K562 (cell line): ENCODE measurements at regions not wholly inside any gene's neighbourhood (a gene's known extent, or its start where the extent isn't known, plus 50 kb on each side); places are given as distances from the start of the nearest gene placed in this dataset.

Source experiments
- ATAC-seq: fragments of 200-7000 bp; cut with Tn5 transposase; 3 replicates; pipeline ENCODE4 v1.9.1; 2020; ENCODE audit warnings: moderate library complexity
- BruUV-seq: library from RNA; stranded (reverse); fragments of 400-500 nt; replicated peaks from 2 replicates; lab custom pipeline; 2021; lab: Mats Ljungman, UMichigan
- CTCF ChIA-PET: fragments of 300-600 bp; formaldehyde crosslinking; extraction: SDS; loops from one replicate; lab custom pipeline; 2021; ENCODE audit warnings: low intra/inter-chr PET ratio; lab: Yijun Ruan, JAX
- POLR2A ChIA-PET: fragments of 300-600, 350-650 bp; sonication (Branson Sonifier 250); formaldehyde crosslinking; extraction: SDS; loops from one replicate; lab custom pipeline; 2021; ENCODE audit warnings: antibody characterized with exemption, inconsistent platforms; lab: Yijun Ruan, JAX
- DNase-seq, 4 experiments: peaks; one replicate each; pipeline versions ENCODE4 v3.0.0 to v3.0.0-alpha.2; 2011 to 2018; ENCODE audit warnings: low spot score in 3 of 4, mixed read lengths in 3 of 4; ENCODE audit errors: extremely low read depth in 1 of 4
- FAIRE-seq: peaks from 2 replicates; lab custom pipeline; 2011; peaks lifted over from hg19 to GRCh38; lab: Jason Lieb, UNC
- H2AFZ ChIP-seq: 2 replicates; pipeline ENCODE4 v1.6.0; 2011; ENCODE audit warnings: low read depth, low read length, control low read depth, inconsistent platforms
- H3K27ac ChIP-seq: fragments of 200-600 bp; 3 replicates; pipeline ENCODE4 v1.8.0; 2011; ENCODE audit warnings: low read depth, mild to moderate bottlenecking, control low read depth, inconsistent platforms, low read length, moderate library complexity, mixed read lengths; ENCODE audit errors: extremely low read depth
- H3K27me3 ChIP-seq, 2 experiments: fragments of 300-600 bp in 1 of 2; 2 replicates in 1 of 2; 3 replicates in 1 of 2; pipeline versions ENCODE4 v1.6.0 to v1.8.0; 2011; ENCODE audit warnings: inconsistent platforms in 2 of 2, low read length in 2 of 2, mild to moderate bottlenecking in 1 of 2, mixed read lengths in 1 of 2, moderate library complexity in 1 of 2; ENCODE audit not compliant: control insufficient read depth in 2 of 2, insufficient read depth in 2 of 2
- H3K36me3 ChIP-seq: fragments of 300-600 bp; 3 replicates; pipeline ENCODE4 v1.8.0; 2011; ENCODE audit warnings: mild to moderate bottlenecking, low read length, inconsistent platforms; ENCODE audit not compliant: control insufficient read depth, insufficient read depth
- H3K4me1 ChIP-seq, 2 experiments: fragments of 200-600 bp in 1 of 2; replicated peaks in 1 of 2; 2 replicates in 1 of 2; 3 replicates in 1 of 2; pipeline versions ENCODE4 v1.5.1 to v1.8.0; 2011; ENCODE audit warnings: inconsistent platforms in 2 of 2, low read length in 2 of 2, mild to moderate bottlenecking in 1 of 2, mixed read lengths in 1 of 2, moderate library complexity in 1 of 2; ENCODE audit not compliant: control insufficient read depth in 2 of 2, insufficient read depth in 2 of 2
- H3K4me2 ChIP-seq: 2 replicates; pipeline ENCODE4 v1.6.1; 2011; ENCODE audit warnings: low read length, control low read depth, inconsistent platforms, mixed read lengths; ENCODE audit not compliant: insufficient read depth
- H3K4me3 ChIP-seq: fragments of 200-600 bp; sonication (generic), shearing (Covaris generic); 2 replicates; pipeline ENCODE4 v1.5.1; 2016; ENCODE audit warnings: control low read depth, inconsistent platforms
- H3K79me2 ChIP-seq: fragments of 200-600 bp; 3 replicates; pipeline ENCODE4 v1.8.0; 2011; ENCODE audit warnings: low read length, inconsistent platforms; ENCODE audit not compliant: control insufficient read depth, insufficient read depth
- H3K9ac ChIP-seq, 2 experiments: 2 replicates each; pipeline versions ENCODE4 v1.6.0 to v1.6.1; 2011; ENCODE audit warnings: low read depth in 2 of 2, low read length in 2 of 2, control low read depth in 1 of 2, inconsistent platforms in 1 of 2, mild to moderate bottlenecking in 1 of 2, mixed read lengths in 1 of 2; ENCODE audit not compliant: insufficient read depth in 1 of 2
- H3K9me1 ChIP-seq: one replicate; pipeline ENCODE4 v1.6.0; 2011; ENCODE audit warnings: inconsistent platforms, mild to moderate bottlenecking, low read length, moderate library complexity; ENCODE audit not compliant: control insufficient read depth, insufficient read depth
- H3K9me3 ChIP-seq: replicated peaks from 2 replicates; pipeline ENCODE4 v1.5.1; 2011; ENCODE audit warnings: low read depth, low read length, inconsistent platforms; ENCODE audit not compliant: control insufficient read depth, insufficient read depth
- H4K20me1 ChIP-seq: replicated peaks from 2 replicates; pipeline ENCODE4 v1.6.1; 2011; ENCODE audit warnings: low read length, inconsistent platforms, mixed read lengths; ENCODE audit not compliant: control insufficient read depth, insufficient read depth
- HDAC6 ChIP-seq: IDR thresholded peaks from 2 replicates; pipeline ENCODE4 v1.6.1; 2012; ENCODE audit warnings: low read depth, mild to moderate bottlenecking, control low read depth, inconsistent platforms, low read length, moderate library complexity
- HNRNPK ChIP-seq: fragments of 200-400 bp; formaldehyde crosslinking; IDR thresholded peaks from one replicate; pipeline ENCODE4 v1.6.1; 2018; ENCODE audit warnings: mild to moderate bottlenecking, low read depth, low read length; ENCODE audit not compliant: poor library complexity, severe bottlenecking
- KAT2B ChIP-seq: IDR thresholded peaks from one replicate; pipeline ENCODE4 v1.6.1; 2012; ENCODE audit warnings: low read depth, mild to moderate bottlenecking, control low read depth, inconsistent platforms, low read length, moderate library complexity
- KDM5B ChIP-seq: fragments of 200-600 bp; sonication (generic); IDR thresholded peaks from 2 replicates; pipeline ENCODE4 v1.6.1; 2012; ENCODE audit warnings: low read depth, mild to moderate bottlenecking, moderate library complexity, low read length, control low read depth, inconsistent platforms; ENCODE audit not compliant: insufficient replicate concordance
- LARP7 ChIP-seq: fragments of 450-650 bp; IDR thresholded peaks from 2 replicates; pipeline ENCODE4 v1.6.1; 2016
- POLR2H ChIP-seq: IDR thresholded peaks from 2 replicates; pipeline ENCODE4 v1.6.1; 2016; ENCODE audit warnings: missing genetic modification characterization, low read depth, mild to moderate bottlenecking, control low read depth, missing compliant biosample characterization, moderate library complexity
- ZNF76 ChIP-seq: fragments of 250-450 bp; sonication (Bioruptor Pico); IDR thresholded peaks from 2 replicates; pipeline ENCODE4 v1.4.0; 2020; ENCODE audit warnings: mild to moderate bottlenecking, moderate library complexity, borderline replicate concordance
- ZNF77 ChIP-seq: fragments of 250-450 bp; sonication (Bioruptor Pico); IDR thresholded peaks from 2 replicates; pipeline ENCODE4 v1.5.0; 2020
- WGBS: fragments of 100-300 bp; shearing (Covaris generic); methylation state at CpG from one replicate; pipeline ENCODE4 v1.1.6; 2016; ENCODE audit warnings: low coverage, mixed read lengths; ENCODE audit not compliant: insufficient coverage; ENCODE audit errors: missing lambda C conversion rate; 5-methylcytosine and 5-hydroxymethylcytosine counted together
- in situ Hi-C: fragments of 300-500 bp; cut with MboI; formaldehyde crosslinking; loops from 4 replicates; pipeline ENCODE4 v1.15.0; 2018; ENCODE audit warnings: inconsistent platforms, mixed read lengths
- intact Hi-C: fragments of 100-400 bp; cut with micrococcal nuclease; formaldehyde crosslinking; loops from 2 replicates; pipeline ENCODE4 v1.14.2; 2022
- TF ChIP-seq, protein P1 (sequence below): sonication (generic); formaldehyde crosslinking; IDR thresholded peaks from 2 replicates; pipeline ENCODE4 v1.8.0; 2022; ENCODE audit warnings: mild to moderate bottlenecking, missing genetic modification reagents
- TF ChIP-seq, protein P2 (sequence below): fragments of 450-650 bp; IDR thresholded peaks from 2 replicates; pipeline ENCODE4 v1.6.1; 2016

GRCh38 chr12:23093488-23093887 is 468.5 kb downstream of the ETNK1 start:
- BruUV-seq, result no TSS peak
- ATAC-seq (no peak), DNase-seq (no peak), FAIRE-seq (no peak)
- no peaks in the 10 kb centered on the region for H3K4me1 ChIP-seq
- no peaks in the 10 kb centered on the region for H3K9me1 ChIP-seq
- 20% methylated on average over 2 of the region's 2 CpGs for WGBS
- no peak overlapping the region for H3K9ac ChIP-seq
- no peaks in the 10 kb centered on the region for H3K27me3 ChIP-seq
- H3K79me2 ChIP-seq, result no peaks in the 10 kb centered on the region
- no peaks in the 10 kb centered on the region for H4K20me1 ChIP-seq
- ChIA-PET CTCF (no interaction called here), POLR2A (no interaction called here)
- no peak overlapping the region for H3K4me3 ChIP-seq
- in situ Hi-C loops, result no loop called here
- H3K4me2 ChIP-seq, result no peak overlapping the region
- no peak overlapping the region for H2AFZ ChIP-seq
- no peaks in the 10 kb centered on the region for H3K36me3 ChIP-seq
- TF ChIP-seq POLR2H (no peak), HNRNPK (no peak), ZNF77 (CRISPR knock-in tag) (no peak), KAT2B (no peak), LARP7 (no peak), ZNF76 (CRISPR knock-in tag) (no peak), KDM5B (no peak), HDAC6 (no peak)
- TF ChIP-seq, protein P1, sequence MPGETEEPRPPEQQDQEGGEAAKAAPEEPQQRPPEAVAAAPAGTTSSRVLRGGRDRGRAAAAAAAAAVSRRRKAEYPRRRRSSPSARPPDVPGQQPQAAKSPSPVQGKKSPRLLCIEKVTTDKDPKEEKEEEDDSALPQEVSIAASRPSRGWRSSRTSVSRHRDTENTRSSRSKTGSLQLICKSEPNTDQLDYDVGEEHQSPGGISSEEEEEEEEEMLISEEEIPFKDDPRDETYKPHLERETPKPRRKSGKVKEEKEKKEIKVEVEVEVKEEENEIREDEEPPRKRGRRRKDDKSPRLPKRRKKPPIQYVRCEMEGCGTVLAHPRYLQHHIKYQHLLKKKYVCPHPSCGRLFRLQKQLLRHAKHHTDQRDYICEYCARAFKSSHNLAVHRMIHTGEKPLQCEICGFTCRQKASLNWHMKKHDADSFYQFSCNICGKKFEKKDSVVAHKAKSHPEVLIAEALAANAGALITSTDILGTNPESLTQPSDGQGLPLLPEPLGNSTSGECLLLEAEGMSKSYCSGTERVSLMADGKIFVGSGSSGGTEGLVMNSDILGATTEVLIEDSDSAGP (CRISPR knock-in tag), result no peak
- TF ChIP-seq, protein P2, sequence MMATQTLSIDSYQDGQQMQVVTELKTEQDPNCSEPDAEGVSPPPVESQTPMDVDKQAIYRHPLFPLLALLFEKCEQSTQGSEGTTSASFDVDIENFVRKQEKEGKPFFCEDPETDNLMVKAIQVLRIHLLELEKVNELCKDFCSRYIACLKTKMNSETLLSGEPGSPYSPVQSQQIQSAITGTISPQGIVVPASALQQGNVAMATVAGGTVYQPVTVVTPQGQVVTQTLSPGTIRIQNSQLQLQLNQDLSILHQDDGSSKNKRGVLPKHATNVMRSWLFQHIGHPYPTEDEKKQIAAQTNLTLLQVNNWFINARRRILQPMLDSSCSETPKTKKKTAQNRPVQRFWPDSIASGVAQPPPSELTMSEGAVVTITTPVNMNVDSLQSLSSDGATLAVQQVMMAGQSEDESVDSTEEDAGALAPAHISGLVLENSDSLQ, result no peak
- H3K9me3 ChIP-seq, result no peaks in the 10 kb centered on the region
- H3K27ac ChIP-seq, result no peak overlapping the region
- intact Hi-C loops, result no loop called here
